ENCODE measurements at regions not wholly inside any gene's neighbourhood (a gene's known extent, or its start where the extent isn't known, plus 50 kb on each side); places are given as distances from the start of the nearest gene placed in this dataset.

DNA sequence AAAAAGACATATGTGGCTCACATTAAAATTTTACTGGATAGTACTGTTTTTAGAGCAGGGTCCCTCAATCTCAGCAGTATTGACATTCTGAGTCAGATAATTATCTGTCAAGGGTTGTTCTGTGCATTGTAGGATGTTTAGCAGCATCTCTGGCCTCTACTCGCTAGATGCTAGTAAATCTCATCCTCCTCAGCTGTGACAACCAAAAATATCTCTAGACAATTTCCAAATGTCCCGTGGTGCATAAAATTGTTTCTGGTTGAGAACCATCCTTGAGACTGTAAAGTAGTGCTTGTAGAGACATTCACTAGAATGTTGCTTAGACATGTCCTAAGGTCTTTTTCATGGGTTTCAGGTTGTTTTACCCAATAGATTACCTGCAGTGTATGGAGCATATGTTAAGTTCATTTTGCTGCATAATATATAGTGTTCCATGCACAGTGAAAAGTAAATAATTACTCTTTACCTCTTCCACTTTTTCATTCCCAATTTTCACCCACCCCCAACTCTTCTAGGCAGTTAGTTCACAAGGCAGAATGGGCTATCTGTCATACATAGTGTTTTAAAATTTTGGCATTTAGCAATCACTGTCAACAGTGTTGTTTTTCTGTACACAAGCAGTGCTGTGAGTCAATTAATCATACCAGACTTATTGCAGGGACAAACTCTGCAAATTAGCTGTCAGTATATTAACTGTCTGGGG, 200.2 kb upstream of the SLC38A2 start:
- POLR2A ChIA-PET, result no interaction called here
- no peak overlapping the region for H3K27ac Mint-ChIP-seq (ENCODE audit: unreplicated experiment)
- intact Hi-C loops (cut with micrococcal nuclease; ENCODE audit: unreplicated experiment), result no loop called here
- no peak for DNase-seq
- H3K27me3 Mint-ChIP-seq (ENCODE audit: insufficient read depth, unreplicated experiment), result no peaks in the 10 kb centered on the region
- H3K27me3 ChIP-seq (replicated peaks; ENCODE audit: control insufficient read depth, insufficient read depth, low read length), result no peaks in the 10 kb centered on the region
- H3K4me3 ChIP-seq (ENCODE audit: low read depth, low read length), result no peak overlapping the region
- H3K36me3 ChIP-seq (ENCODE audit: control insufficient read depth, insufficient read depth, low read length), result no peaks in the 10 kb centered on the region
- H3K9me3 Mint-ChIP-seq (ENCODE audit: unreplicated experiment), result peaks cover 16% of the 10 kb centered on the region
- TF ChIP-seq, protein P1, sequence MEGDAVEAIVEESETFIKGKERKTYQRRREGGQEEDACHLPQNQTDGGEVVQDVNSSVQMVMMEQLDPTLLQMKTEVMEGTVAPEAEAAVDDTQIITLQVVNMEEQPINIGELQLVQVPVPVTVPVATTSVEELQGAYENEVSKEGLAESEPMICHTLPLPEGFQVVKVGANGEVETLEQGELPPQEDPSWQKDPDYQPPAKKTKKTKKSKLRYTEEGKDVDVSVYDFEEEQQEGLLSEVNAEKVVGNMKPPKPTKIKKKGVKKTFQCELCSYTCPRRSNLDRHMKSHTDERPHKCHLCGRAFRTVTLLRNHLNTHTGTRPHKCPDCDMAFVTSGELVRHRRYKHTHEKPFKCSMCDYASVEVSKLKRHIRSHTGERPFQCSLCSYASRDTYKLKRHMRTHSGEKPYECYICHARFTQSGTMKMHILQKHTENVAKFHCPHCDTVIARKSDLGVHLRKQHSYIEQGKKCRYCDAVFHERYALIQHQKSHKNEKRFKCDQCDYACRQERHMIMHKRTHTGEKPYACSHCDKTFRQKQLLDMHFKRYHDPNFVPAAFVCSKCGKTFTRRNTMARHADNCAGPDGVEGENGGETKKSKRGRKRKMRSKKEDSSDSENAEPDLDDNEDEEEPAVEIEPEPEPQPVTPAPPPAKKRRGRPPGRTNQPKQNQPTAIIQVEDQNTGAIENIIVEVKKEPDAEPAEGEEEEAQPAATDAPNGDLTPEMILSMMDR (IDR thresholded peaks at IDR 0.05; ENCODE audit: insufficient read depth in 1 of 2, low read depth in 1 of 2, low read length in 1 of 2, severe bottlenecking in 1 of 2, unreplicated experiment in 1 of 2), result no peak
- peaks cover 11% of the 10 kb centered on the region for H3K9me3 ChIP-seq
- H3K4me1 Mint-ChIP-seq (ENCODE audit: low read depth, unreplicated experiment), result no peaks in the 10 kb centered on the region
- no peaks in the 10 kb centered on the region for H3K4me1 ChIP-seq
- no TSS peak for BruUV-seq (replicated peaks)
- H3K36me3 Mint-ChIP-seq (ENCODE audit: insufficient read depth, unreplicated experiment), result no peaks in the 10 kb centered on the region
- H3K4me3 Mint-ChIP-seq (ENCODE audit: unreplicated experiment), result no peak overlapping the region
- CTCF ChIA-PET, result no interaction called here

DNA sequence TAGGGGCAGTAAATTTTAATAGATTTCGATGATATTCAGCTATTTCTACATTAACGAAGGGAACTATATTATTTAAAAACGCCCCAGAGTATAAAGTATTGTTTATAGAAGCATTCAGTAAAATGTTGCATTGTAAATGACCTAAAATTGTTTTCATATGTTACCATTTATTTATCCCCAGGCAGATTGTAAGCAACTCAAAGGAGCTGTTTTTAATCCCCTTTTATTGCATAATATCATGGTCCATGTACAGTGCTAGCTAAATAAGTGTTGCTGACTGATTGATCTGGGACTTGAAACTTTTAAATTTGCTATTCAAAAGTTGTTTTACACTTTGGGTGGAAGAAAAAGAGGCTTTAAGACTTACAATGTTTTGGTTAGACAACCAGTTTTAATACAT, 199.0 kb upstream of the SLC38A2 start:
- no peaks in the 10 kb centered on the region for H3K27me3 Mint-ChIP-seq (ENCODE audit: insufficient read depth, unreplicated experiment)
- BruUV-seq (replicated peaks), result no TSS peak
- H3K4me3 Mint-ChIP-seq (ENCODE audit: unreplicated experiment), result no peak overlapping the region

DNA sequence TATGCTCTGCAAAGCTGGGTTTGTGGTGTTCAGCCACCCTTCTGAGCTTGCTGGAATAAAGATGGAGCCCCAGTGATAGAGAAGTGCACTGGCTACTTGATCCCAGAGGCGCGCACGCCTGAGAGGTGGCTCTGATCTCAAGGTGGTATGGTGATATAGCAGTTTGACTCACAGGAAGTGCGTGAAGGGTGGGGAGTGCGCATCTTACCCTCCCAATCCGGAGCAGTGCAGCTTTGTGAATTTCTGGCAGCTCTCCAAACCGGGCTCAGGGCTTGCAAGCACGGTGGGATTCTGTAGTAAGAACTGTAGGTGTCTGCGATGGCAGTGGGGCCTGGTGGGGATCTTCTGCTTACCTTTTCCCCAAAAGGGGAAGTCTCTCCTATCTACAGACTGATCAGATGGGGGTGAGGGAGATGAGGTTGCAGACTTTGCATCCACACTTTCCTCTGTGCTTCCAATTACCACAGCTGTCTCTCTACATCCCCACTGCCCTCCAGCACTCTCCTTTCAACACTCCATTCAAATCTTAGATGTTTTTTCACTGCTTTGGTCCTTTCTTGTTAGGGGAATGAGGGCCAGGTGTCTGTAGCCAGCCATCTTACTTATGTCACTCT, 197.4 kb upstream of the SLC38A2 start:
- no peak for DNase-seq
- no peaks in the 10 kb centered on the region for H3K36me3 ChIP-seq (ENCODE audit: control insufficient read depth, insufficient read depth, low read length)
- no peaks in the 10 kb centered on the region for H3K27me3 ChIP-seq (replicated peaks; ENCODE audit: control insufficient read depth, insufficient read depth, low read length)
- CTCF ChIA-PET, result no interaction called here
- H3K4me3 ChIP-seq (ENCODE audit: low read depth, low read length), result no peak overlapping the region
- no peaks in the 10 kb centered on the region for H3K27me3 Mint-ChIP-seq (ENCODE audit: insufficient read depth, unreplicated experiment)
- H3K9me3 Mint-ChIP-seq (ENCODE audit: unreplicated experiment), result peaks cover 43% of the 10 kb centered on the region
- H3K4me1 Mint-ChIP-seq (ENCODE audit: low read depth, unreplicated experiment), result no peaks in the 10 kb centered on the region
- BruUV-seq (replicated peaks), result no TSS peak
- no peak overlapping the region for H3K4me3 Mint-ChIP-seq (ENCODE audit: unreplicated experiment)
- intact Hi-C loops (cut with micrococcal nuclease; ENCODE audit: unreplicated experiment), result no loop called here
- TF ChIP-seq, protein P1 (IDR thresholded peaks at IDR 0.05; ENCODE audit: insufficient read depth in 1 of 2, low read depth in 1 of 2, low read length in 1 of 2, severe bottlenecking in 1 of 2, unreplicated experiment in 1 of 2), result no peak
- peaks cover 30% of the 10 kb centered on the region for H3K9me3 ChIP-seq
- no peaks in the 10 kb centered on the region for H3K4me1 ChIP-seq
- no peak overlapping the region for H3K27ac Mint-ChIP-seq (ENCODE audit: unreplicated experiment)
- POLR2A ChIA-PET, result no interaction called here
- H3K36me3 Mint-ChIP-seq (ENCODE audit: insufficient read depth, unreplicated experiment), result no peaks in the 10 kb centered on the region

More for the DNA sequence above, 199.0 kb upstream of the SLC38A2 start:
- Histone ChIP-seq H3K9me3 (peaks cover 21% of the 10 kb centered on the region), H3K36me3 (ENCODE audit: control insufficient read depth, insufficient read depth, low read length) (no peaks in the 10 kb centered on the region), H3K4me1 (no peaks in the 10 kb centered on the region), H3K27me3 (replicated peaks; ENCODE audit: control insufficient read depth, insufficient read depth, low read length) (no peaks in the 10 kb centered on the region), H3K4me3 (ENCODE audit: low read depth, low read length) (no peak overlapping the region)
- ChIA-PET CTCF (no interaction called here), POLR2A (no interaction called here)
- no peak for DNase-seq
- peaks cover 27% of the 10 kb centered on the region for H3K9me3 Mint-ChIP-seq (ENCODE audit: unreplicated experiment)
- TF ChIP-seq, protein P1 (IDR thresholded peaks at IDR 0.05; ENCODE audit: insufficient read depth in 1 of 2, low read depth in 1 of 2, low read length in 1 of 2, severe bottlenecking in 1 of 2, unreplicated experiment in 1 of 2), result no peak
- H3K4me1 Mint-ChIP-seq (ENCODE audit: low read depth, unreplicated experiment), result no peaks in the 10 kb centered on the region
- intact Hi-C loops (cut with micrococcal nuclease; ENCODE audit: unreplicated experiment), result no loop called here
- no peaks in the 10 kb centered on the region for H3K36me3 Mint-ChIP-seq (ENCODE audit: insufficient read depth, unreplicated experiment)
- H3K27ac Mint-ChIP-seq (ENCODE audit: unreplicated experiment), result no peak overlapping the region
